ENCODE measurements at regions not wholly inside any gene's neighbourhood (a gene's known extent, or its start where the extent isn't known, plus 50 kb on each side); places are given as distances from the start of the nearest gene placed in this dataset.

DNA sequence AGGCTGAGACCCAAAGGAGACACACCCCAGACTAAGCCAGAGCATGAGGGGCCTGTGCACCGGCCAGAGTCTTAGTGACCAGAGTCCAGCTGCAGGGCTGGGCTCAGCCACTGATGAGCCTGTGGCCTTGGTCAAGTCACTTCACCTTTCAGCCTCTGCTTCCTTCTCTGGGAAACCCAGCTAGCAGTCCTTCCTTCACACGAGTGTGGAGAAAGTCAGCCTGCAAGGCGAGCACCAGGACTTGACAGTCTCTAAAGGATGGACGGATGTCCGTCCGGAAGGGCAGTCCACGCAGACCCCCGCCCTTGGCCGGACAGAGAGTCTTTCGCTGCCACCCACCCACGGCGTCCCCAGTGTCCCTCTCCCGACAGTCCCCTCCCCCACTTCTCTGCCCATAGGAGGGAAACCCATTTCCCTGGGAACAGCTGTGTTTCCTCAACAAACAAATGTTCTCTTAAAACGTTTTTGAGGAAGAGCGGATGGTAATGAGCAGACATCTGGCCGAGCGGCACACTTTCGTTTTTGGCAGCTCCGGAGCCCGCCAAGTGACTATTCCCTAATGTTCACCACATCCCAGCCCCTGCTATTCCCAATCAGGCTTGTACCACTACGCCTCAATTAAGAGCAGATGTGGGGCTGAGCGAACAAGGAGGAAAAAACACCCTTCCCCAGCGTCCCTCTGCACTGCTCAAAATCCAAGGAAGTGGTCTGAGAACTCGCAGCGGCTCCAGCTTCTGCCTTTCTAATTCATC lies 129.1 kb upstream of the SMAD3 start:
- TF ChIP-seq, protein P1, sequence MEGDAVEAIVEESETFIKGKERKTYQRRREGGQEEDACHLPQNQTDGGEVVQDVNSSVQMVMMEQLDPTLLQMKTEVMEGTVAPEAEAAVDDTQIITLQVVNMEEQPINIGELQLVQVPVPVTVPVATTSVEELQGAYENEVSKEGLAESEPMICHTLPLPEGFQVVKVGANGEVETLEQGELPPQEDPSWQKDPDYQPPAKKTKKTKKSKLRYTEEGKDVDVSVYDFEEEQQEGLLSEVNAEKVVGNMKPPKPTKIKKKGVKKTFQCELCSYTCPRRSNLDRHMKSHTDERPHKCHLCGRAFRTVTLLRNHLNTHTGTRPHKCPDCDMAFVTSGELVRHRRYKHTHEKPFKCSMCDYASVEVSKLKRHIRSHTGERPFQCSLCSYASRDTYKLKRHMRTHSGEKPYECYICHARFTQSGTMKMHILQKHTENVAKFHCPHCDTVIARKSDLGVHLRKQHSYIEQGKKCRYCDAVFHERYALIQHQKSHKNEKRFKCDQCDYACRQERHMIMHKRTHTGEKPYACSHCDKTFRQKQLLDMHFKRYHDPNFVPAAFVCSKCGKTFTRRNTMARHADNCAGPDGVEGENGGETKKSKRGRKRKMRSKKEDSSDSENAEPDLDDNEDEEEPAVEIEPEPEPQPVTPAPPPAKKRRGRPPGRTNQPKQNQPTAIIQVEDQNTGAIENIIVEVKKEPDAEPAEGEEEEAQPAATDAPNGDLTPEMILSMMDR (conservative IDR thresholded peaks at IDR 0.05): no peak
- no peak for TF ChIP-seq ZFX (IDR thresholded peaks at IDR 0.05)
